GM21423 (cell line): ENCODE measurements at regions not wholly inside any gene's neighbourhood (a gene's known extent, or its start where the extent isn't known, plus 50 kb on each side); places are given as distances from the start of the nearest gene placed in this dataset.
"Not testable (repeated sequence)": the region's sequence is repeated elsewhere in the genome, so short reads cannot be mapped to it uniquely, and the experiment has no call there.

Experiments used
- ATAC-seq: cut with Tn5 transposase; IDR thresholded peaks from one replicate; pipeline ENCODE4 v1.9.1; 2021; ENCODE audit warnings: mild to moderate bottlenecking, moderate library complexity; ENCODE audit not compliant: unreplicated experiment

GRCh38 chr14:19240387-19240786, 193.8 kb downstream of the POTEG start:
- not testable (repeated sequence) for ATAC-seq

- not testable (repeated sequence) for ATAC-seq
Measured at GRCh38 chr14:19241451-19241850, 192.7 kb downstream of the POTEG start.

- ATAC-seq: not testable (repeated sequence)
Measured at GRCh38 chr14:19242529-19242928, 191.6 kb downstream of the POTEG start.

- not testable (repeated sequence) for ATAC-seq
Measured at GRCh38 chr14:19266908-19267307, 167.2 kb downstream of the POTEG start.

GRCh38 chr14:19267636-19268035, 166.5 kb downstream of the POTEG start:
- not testable (repeated sequence) for ATAC-seq

GRCh38 chr14:19268047-19268627, 166.0 kb downstream of the POTEG start:
- ATAC-seq: not testable (repeated sequence)

GRCh38 chr14:19272235-19272634, 161.9 kb downstream of the POTEG start:
- not testable (repeated sequence) for ATAC-seq

GRCh38 chr14:19289669-19290068, 144.5 kb downstream of the POTEG start:
- ATAC-seq: not testable (repeated sequence)

GRCh38 chr14:19300243-19300642, 133.9 kb downstream of the POTEG start:
- ATAC-seq: not testable (repeated sequence)

- not testable (repeated sequence) for ATAC-seq
Measured at GRCh38 chr14:19300838-19301237, 133.3 kb downstream of the POTEG start.

- ATAC-seq: not testable (repeated sequence)
Measured at GRCh38 chr14:19303844-19304243, 130.3 kb downstream of the POTEG start.

GRCh38 chr14:19304442-19304841, 129.7 kb downstream of the POTEG start:
- not testable (repeated sequence) for ATAC-seq

GRCh38 chr14:19304918-19305317, 129.2 kb downstream of the POTEG start:
- ATAC-seq: not testable (repeated sequence)

GRCh38 chr14:19305776-19306175, 128.4 kb downstream of the POTEG start:
- not testable (repeated sequence) for ATAC-seq

GRCh38 chr14:19306405-19306804, 127.7 kb downstream of the POTEG start:
- ATAC-seq: not testable (repeated sequence)

GRCh38 chr14:19311023-19311422, 123.1 kb downstream of the POTEG start:
- not testable (repeated sequence) for ATAC-seq

GRCh38 chr14:19330678-19331077, 103.5 kb downstream of the POTEG start:
- not testable (repeated sequence) for ATAC-seq

- ATAC-seq: not testable (repeated sequence)
Measured at GRCh38 chr14:19337232-19338059, 96.7 kb downstream of the POTEG start.

GRCh38 chr14:19338060-19338372, 96.1 kb downstream of the POTEG start:
- not testable (repeated sequence) for ATAC-seq

GRCh38 chr14:19340976-19341375, 93.2 kb downstream of the POTEG start:
- not testable (repeated sequence) for ATAC-seq

GRCh38 chr14:19341627-19342026, 92.5 kb downstream of the POTEG start:
- not testable (repeated sequence) for ATAC-seq

GRCh38 chr14:19344261-19344660, 89.9 kb downstream of the POTEG start:
- not testable (repeated sequence) for ATAC-seq
